ENCODE measurements at regions not wholly inside any gene's neighbourhood (a gene's known extent, or its start where the extent isn't known, plus 50 kb on each side); places are given as distances from the start of the nearest gene placed in this dataset.

DNA sequence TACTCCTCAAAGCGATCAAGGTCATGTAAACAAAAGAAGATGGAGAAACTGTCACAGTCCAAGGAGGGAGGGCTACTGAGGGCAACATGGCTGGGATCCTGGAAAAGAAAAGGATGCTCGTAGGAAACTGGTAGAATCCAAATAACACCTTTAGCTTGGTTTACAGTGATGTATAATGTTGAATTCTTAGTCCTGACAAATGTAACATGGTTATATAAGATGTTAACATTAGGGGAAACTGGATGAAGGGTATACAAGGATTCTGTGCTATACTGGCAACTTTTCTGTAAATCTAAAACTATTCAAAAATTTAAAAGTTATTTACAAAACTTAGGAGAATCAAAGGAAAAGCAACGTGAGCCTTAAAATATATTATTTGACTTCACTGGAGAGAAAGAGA is 257.0 kb downstream of the TTC32 start:
- TF ChIP-seq, protein P1, sequence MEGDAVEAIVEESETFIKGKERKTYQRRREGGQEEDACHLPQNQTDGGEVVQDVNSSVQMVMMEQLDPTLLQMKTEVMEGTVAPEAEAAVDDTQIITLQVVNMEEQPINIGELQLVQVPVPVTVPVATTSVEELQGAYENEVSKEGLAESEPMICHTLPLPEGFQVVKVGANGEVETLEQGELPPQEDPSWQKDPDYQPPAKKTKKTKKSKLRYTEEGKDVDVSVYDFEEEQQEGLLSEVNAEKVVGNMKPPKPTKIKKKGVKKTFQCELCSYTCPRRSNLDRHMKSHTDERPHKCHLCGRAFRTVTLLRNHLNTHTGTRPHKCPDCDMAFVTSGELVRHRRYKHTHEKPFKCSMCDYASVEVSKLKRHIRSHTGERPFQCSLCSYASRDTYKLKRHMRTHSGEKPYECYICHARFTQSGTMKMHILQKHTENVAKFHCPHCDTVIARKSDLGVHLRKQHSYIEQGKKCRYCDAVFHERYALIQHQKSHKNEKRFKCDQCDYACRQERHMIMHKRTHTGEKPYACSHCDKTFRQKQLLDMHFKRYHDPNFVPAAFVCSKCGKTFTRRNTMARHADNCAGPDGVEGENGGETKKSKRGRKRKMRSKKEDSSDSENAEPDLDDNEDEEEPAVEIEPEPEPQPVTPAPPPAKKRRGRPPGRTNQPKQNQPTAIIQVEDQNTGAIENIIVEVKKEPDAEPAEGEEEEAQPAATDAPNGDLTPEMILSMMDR (IDR thresholded peaks at IDR 0.05; ENCODE audit: insufficient read depth, missing control alignments), result no peak
- no peak for FAIRE-seq

DNA sequence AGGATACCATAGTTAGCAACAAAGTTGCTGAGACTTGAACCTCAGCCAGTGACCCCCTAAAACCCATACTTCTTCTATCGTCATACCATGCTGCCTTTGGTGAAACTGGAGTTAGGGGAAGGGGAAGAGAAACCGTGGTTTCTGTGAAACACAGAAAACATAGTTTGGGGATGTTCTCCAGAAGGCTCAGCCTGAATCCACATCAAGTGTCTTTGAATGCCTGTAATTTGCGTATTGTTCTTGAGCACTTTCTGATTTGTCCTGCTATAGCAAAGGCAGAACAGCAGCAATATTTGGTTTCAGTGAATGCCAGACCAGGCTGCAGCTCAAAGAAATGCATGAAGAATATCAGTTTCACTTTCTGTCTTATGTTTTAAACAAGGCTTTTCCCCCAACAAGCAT is 258.7 kb downstream of the TTC32 start:
- FAIRE-seq, result no peak

More for the DNA sequence above, 257.0 kb downstream of the TTC32 start:
- DNase-seq (ENCODE audit: insufficient read length, low spot score), result no peak

DNA sequence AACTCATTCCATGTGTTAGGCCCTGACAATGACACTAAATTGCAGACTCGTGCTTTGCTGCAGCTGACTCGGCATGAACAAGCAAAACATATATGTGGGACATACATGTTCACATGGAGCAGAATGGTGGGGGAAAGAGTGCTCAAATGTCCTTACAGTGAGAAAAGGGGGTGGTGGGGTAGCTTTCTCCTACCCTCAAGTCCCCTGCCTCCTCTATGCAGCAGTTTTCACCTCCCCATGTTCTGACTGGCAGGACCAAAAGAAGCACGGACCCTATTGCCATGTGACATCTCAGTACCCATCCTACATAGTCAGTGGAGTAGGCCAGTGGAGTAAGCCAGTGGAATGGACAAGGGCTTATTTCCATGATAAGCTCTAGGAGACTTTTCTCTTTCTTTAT is 259.3 kb downstream of the TTC32 start:
- TF ChIP-seq, protein P1 (IDR thresholded peaks at IDR 0.05; ENCODE audit: insufficient read depth, missing control alignments), result no peak
- FAIRE-seq (no peak), DNase-seq (ENCODE audit: insufficient read length, low spot score) (no peak)

More for the DNA sequence above, 258.7 kb downstream of the TTC32 start:
- TF ChIP-seq, protein P1 (IDR thresholded peaks at IDR 0.05; ENCODE audit: insufficient read depth, missing control alignments), result no peak
- DNase-seq (ENCODE audit: insufficient read length, low spot score), result no peak

DNA sequence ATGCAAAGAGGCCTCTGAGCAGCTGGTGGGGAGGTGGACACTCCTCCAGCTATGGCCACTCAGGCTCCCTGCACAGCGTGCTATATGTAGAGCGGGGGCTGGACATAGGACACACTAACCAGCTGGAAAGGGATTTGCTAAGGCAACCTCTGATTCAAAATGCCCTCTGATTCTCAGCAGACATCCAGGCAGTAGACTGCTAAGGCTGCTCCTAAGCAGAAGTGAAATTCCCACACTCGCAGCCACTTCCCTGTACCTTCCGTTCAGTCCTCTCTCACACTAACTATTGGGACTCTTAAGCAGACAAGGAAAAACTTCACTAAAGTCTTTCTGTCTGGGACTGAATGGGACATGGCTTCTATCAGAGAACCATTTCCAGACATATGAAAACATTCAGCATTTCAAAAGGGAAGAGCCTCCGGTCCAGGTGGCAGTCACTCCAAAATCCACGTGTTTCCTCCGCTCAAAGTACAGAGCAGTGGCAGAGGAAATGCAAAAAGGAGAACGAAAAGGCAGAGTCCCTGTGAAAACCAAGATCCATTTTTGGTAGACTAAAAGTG is 265.8 kb downstream of the TTC32 start:
- FAIRE-seq (no peak), DNase-seq (ENCODE audit: insufficient read length, low spot score) (no peak)
- TF ChIP-seq, protein P1 (IDR thresholded peaks at IDR 0.05; ENCODE audit: insufficient read depth, missing control alignments), result no peak

DNA sequence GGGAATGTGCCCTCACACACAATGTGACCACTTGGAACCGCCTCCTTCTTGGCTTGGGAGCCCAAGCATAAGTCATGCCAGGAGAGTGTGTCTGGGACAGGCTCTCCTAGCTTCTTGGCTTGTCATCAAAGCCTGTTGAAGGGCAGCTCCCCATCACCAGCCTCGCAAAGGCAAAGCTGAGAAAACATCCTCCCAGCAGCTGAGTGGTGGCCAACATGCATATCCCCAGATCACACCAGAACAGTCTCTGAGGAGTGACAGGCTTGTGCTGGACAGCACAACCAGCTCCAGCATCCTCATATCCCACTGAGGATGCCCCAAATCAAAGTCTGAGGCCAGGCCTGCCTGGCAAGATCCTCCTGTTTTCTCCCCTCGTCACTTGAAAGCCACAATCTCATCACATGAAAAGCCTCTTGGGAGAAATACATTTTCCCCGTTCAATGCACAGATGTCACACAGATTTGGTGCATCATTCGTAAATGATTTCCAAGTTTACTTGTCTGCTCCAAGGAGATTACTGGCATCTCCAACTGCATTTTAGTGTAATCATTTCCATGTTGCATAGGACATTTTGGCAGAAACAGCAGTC is 269.3 kb downstream of the TTC32 start:
- TF ChIP-seq, protein P1 (IDR thresholded peaks at IDR 0.05; ENCODE audit: insufficient read depth, missing control alignments), result no peak
- FAIRE-seq, result no peak
- no peak for DNase-seq (ENCODE audit: insufficient read length, low spot score)

DNA sequence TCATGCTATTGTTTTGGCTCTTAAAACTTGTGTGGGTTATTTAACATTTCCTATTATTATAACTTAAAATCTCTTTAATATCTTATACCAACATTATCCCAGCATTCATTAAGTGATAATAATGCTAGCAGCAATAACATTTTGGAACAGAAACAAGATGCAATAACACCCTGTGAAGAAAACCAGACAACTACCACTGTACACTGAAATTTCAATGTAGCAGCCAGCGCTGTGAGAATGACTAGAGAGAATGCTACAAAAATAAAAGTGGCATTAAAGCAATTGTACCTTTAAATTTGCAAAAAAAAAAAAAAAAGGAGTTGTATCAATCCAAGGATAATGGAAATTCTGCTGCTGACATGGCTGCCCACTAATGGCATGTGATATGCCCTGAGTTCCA is 269.9 kb downstream of the TTC32 start:
- DNase-seq (ENCODE audit: insufficient read length, low spot score), result no peak
- no peak for FAIRE-seq
- TF ChIP-seq, protein P1 (IDR thresholded peaks at IDR 0.05; ENCODE audit: insufficient read depth, missing control alignments), result no peak

DNA sequence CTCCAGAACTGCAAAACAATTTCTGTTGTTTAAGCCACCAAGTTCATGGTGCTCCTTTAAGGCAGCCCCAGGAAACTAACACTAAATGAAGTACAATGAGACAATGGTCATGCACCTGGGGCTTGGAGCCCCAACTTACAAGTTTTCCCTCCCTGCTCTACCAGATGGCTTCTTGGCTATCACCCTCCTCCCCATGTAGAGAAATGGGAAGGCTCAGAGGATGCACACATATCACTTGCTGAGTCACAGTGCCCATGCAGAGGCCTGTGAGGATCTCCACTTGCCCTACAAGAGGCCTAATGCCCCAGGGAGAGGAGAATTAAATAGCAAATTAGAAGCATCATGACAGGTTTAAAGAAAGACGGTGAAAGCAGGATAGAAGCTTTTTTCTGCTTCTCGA is 270.9 kb downstream of the TTC32 start:
- DNase-seq (ENCODE audit: insufficient read length, low spot score), result no peak
- TF ChIP-seq, protein P1 (IDR thresholded peaks at IDR 0.05; ENCODE audit: insufficient read depth, missing control alignments), result no peak

More for the DNA sequence above, 270.9 kb downstream of the TTC32 start:
- FAIRE-seq, result no peak
